Right lobe of liver (tissue), 4 donors: ENCODE measurements at regions not wholly inside any gene's neighbourhood (a gene's known extent, or its start where the extent isn't known, plus 50 kb on each side); places are given as distances from the start of the nearest gene placed in this dataset.

ENCODE experiments used
- POLR2A ChIP-seq: fragments of 450-650 bp; IDR thresholded peaks from one replicate; pipeline ENCODE4 v1.6.1; 2017; ENCODE audit warnings: antibody characterized with exemption, mild to moderate bottlenecking
- TF ChIP-seq, protein P1 (sequence below), 4 donors: fragments of 200-600 bp in 3 of 4; fragments of 450-650 bp in 1 of 4; IDR thresholded peaks; one replicate each; pipeline versions ENCODE4 v1.5.1 to v1.8.0; 2016 to 2022; ENCODE audit warnings: antibody characterized with exemption in 4 of 4, mild to moderate bottlenecking in 2 of 4
- donor health status: DM: no; HTN: no; CAD: no.
- donor health status: DM: no; HTN: no; CAD: no.
- donor health status: DM: no; HTN: yes; CAD: no.

DNA sequence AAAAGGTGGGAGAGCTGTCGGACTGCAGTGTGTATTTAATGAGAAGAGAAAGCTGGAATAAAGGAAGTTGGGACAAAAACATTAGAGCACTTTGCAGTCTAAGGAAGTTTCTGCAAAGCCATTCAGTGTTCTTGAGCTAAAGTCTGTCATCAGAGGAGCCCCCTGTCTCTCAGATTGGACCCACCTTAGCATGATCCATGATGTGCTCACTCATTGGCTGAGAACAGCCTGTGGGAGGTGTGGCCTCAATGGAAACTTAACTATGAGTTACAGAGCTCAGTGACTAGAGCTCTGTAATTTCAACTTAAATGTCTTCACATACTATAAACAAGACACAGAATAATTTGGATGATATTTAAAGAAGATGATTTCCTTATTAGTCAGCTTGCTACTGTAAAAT lies 437.0 kb downstream of the BTBD3 start:
- no peak for TF ChIP-seq POLR2A
- TF ChIP-seq, protein P1, sequence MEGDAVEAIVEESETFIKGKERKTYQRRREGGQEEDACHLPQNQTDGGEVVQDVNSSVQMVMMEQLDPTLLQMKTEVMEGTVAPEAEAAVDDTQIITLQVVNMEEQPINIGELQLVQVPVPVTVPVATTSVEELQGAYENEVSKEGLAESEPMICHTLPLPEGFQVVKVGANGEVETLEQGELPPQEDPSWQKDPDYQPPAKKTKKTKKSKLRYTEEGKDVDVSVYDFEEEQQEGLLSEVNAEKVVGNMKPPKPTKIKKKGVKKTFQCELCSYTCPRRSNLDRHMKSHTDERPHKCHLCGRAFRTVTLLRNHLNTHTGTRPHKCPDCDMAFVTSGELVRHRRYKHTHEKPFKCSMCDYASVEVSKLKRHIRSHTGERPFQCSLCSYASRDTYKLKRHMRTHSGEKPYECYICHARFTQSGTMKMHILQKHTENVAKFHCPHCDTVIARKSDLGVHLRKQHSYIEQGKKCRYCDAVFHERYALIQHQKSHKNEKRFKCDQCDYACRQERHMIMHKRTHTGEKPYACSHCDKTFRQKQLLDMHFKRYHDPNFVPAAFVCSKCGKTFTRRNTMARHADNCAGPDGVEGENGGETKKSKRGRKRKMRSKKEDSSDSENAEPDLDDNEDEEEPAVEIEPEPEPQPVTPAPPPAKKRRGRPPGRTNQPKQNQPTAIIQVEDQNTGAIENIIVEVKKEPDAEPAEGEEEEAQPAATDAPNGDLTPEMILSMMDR (IDR thresholded peaks at IDR 0.05), result no peak
